22Rv1 (cell line): ENCODE measurements at regions not wholly inside any gene's neighbourhood (a gene's known extent, or its start where the extent isn't known, plus 50 kb on each side); places are given as distances from the start of the nearest gene placed in this dataset.

Experiments
- CTCF ChIP-seq: fragments of 450-650 bp; IDR thresholded peaks from 2 replicates; pipeline ENCODE4 v1.5.1; 2017; ENCODE audit warnings: mild to moderate bottlenecking
- ZFX ChIP-seq: fragments of 450-650 bp; IDR thresholded peaks from 2 replicates; pipeline ENCODE4 v1.6.1; 2017; ENCODE audit warnings: antibody characterized with exemption, borderline replicate concordance

DNA sequence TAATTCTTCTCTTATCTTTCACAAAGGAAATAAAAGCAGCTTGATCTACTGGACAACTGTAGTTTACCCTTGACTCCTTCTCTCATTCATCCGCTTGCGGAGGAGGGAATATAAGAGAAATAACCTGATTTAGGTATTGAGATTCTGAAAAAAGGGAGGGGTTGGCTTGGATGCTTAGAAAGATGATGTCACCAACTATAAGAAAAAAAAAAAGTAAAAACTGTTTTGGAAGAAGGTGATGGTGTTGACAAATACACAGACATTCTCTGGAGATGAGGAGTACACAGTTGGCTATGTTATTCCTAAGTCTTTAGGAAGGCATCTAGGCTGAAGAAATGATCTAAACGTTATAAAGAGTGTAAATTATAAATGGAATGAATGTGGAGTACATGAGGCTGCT is 103.3 kb downstream of the TMEM114 start:
- TF ChIP-seq CTCF: no peak
- TF ChIP-seq ZFX: no peak
